Neuronal stem cell (in vitro differentiated cells): ENCODE measurements at regions not wholly inside any gene's neighbourhood (a gene's known extent, or its start where the extent isn't known, plus 50 kb on each side); places are given as distances from the start of the nearest gene placed in this dataset.

Experiments
- DNase-seq: peaks from one replicate; pipeline ENCODE4 v3.0.0-alpha.2; 2013; ENCODE audit warnings: low spot score
- H2AFZ ChIP-seq: one replicate; pipeline ENCODE4 v1.6.1; 2013; ENCODE audit warnings: mild to moderate bottlenecking, low read length, inconsistent platforms
- H2AK5ac ChIP-seq: 2 replicates; pipeline ENCODE4 v1.6.1; 2013; ENCODE audit warnings: low read depth, mild to moderate bottlenecking, inconsistent platforms, low read length, moderate library complexity, mixed read lengths
- H2BK120ac ChIP-seq: 2 replicates; pipeline ENCODE4 v1.6.1; 2013; ENCODE audit warnings: low read depth, mild to moderate bottlenecking, inconsistent platforms, low read length, moderate library complexity, mixed read lengths
- H2BK12ac ChIP-seq: one replicate; pipeline ENCODE4 v1.6.1; 2013; ENCODE audit warnings: low read length, inconsistent platforms
- H2BK15ac ChIP-seq: 2 replicates; pipeline ENCODE4 v1.6.1; 2013; ENCODE audit warnings: mild to moderate bottlenecking, low read length, inconsistent platforms, mixed read lengths
- H2BK5ac ChIP-seq: one replicate; pipeline ENCODE4 v1.6.1; 2013; ENCODE audit warnings: inconsistent platforms, mild to moderate bottlenecking, low read length, moderate library complexity
- H3K14ac ChIP-seq: one replicate; pipeline ENCODE4 v1.6.1; 2013; ENCODE audit warnings: low read length, inconsistent platforms
- H3K18ac ChIP-seq: 2 replicates; pipeline ENCODE4 v1.6.1; 2013; ENCODE audit warnings: low read length, inconsistent platforms
- H3K23ac ChIP-seq: 2 replicates; pipeline ENCODE4 v1.6.1; 2013; ENCODE audit warnings: low read depth, mild to moderate bottlenecking, mixed read lengths, low read length, inconsistent platforms; ENCODE audit not compliant: poor library complexity
- H3K27ac ChIP-seq: replicated peaks from 3 replicates; pipeline ENCODE4 v1.5.1; 2013; ENCODE audit warnings: low read length, inconsistent platforms
- H3K27me3 ChIP-seq, 3 experiments: 2 replicates each; pipeline ENCODE4 v1.6.1; 2013; ENCODE audit warnings: low read length in 3 of 3, mild to moderate bottlenecking in 2 of 3, inconsistent platforms in 1 of 3, low read depth in 1 of 3, mixed read lengths in 1 of 3, moderate library complexity in 1 of 3; ENCODE audit not compliant: control insufficient read depth in 3 of 3, insufficient read depth in 3 of 3
- H3K36me3 ChIP-seq, 2 donors: replicated peaks in 1 of 2; 2 replicates each; pipeline ENCODE4 v1.6.1; 2013; ENCODE audit warnings: low read length in 2 of 2; ENCODE audit not compliant: control insufficient read depth in 2 of 2, insufficient read depth in 2 of 2
- H3K4ac ChIP-seq: 2 replicates; pipeline ENCODE4 v1.6.1; 2013; ENCODE audit warnings: inconsistent platforms, mild to moderate bottlenecking, low read length, moderate library complexity
- H3K4me1 ChIP-seq, 2 donors: 1 replicate in 1 of 2; 2 replicates in 1 of 2; pipeline ENCODE4 v1.6.1; 2013; ENCODE audit warnings: low read length in 2 of 2, low read depth in 1 of 2; ENCODE audit not compliant: control insufficient read depth in 2 of 2, insufficient read depth in 1 of 2
- H3K4me2 ChIP-seq: one replicate; pipeline ENCODE4 v1.6.1; 2013; ENCODE audit warnings: mild to moderate bottlenecking, low read length, inconsistent platforms; ENCODE audit not compliant: insufficient read depth, poor library complexity, severe bottlenecking
- H3K4me3 ChIP-seq, 2 donors: 2 replicates each; pipeline ENCODE4 v1.5.1; 2013; ENCODE audit warnings: low read length in 2 of 2, mild to moderate bottlenecking in 2 of 2, inconsistent platforms in 1 of 2, moderate library complexity in 1 of 2
- H3K79me1 ChIP-seq: one replicate; pipeline ENCODE4 v1.6.1; 2013; ENCODE audit warnings: low read depth, mild to moderate bottlenecking, inconsistent platforms, low read length, moderate library complexity
- H3K9ac ChIP-seq: one replicate; pipeline ENCODE4 v1.6.1; 2013; ENCODE audit warnings: mild to moderate bottlenecking, low read depth, low read length, inconsistent platforms; ENCODE audit not compliant: poor library complexity
- H3K9me3 ChIP-seq, 2 donors: replicated peaks in 1 of 2; 2 replicates each; pipeline versions ENCODE3 to v1.6.1; 2013; ENCODE audit warnings: low read length in 2 of 2, mild to moderate bottlenecking in 2 of 2, inconsistent platforms in 1 of 2, low read depth in 1 of 2, mixed read lengths in 1 of 2, moderate library complexity in 1 of 2; ENCODE audit not compliant: control insufficient read depth in 2 of 2, insufficient read depth in 1 of 2
- H4K8ac ChIP-seq: one replicate; pipeline ENCODE4 v1.6.1; 2013; ENCODE audit warnings: low read depth, mild to moderate bottlenecking, inconsistent platforms, low read length, moderate library complexity
- H4K91ac ChIP-seq: one replicate; pipeline ENCODE4 v1.6.1; 2013; ENCODE audit warnings: low read length, low read depth, mild to moderate bottlenecking, inconsistent platforms; ENCODE audit not compliant: poor library complexity
- WGBS, 2 donors: extraction: QIAGEN DNeasy Blood & Tissue Kit; methylation state at CpG; one replicate each; pipeline ENCODE4 v1.1.7; 2013; ENCODE audit warnings: missing lambda C conversion rate in 2 of 2, mixed read lengths in 1 of 2; ENCODE audit not compliant: insufficient read length in 2 of 2, insufficient replicate concordance in 1 of 2; ENCODE audit errors: extremely low coverage in 2 of 2; 5-methylcytosine and 5-hydroxymethylcytosine counted together

GRCh38 chr21:28359300-28359699 lies 633.4 kb downstream of the LTN1 start:
- H3K9ac ChIP-seq, result no peak overlapping the region
- H3K27ac ChIP-seq, result no peak overlapping the region
- H3K4me3 ChIP-seq, result no peak overlapping the region
- H3K4me1 ChIP-seq, result no peaks in the 10 kb centered on the region
- H2AK5ac ChIP-seq, result no peak overlapping the region
- H3K18ac ChIP-seq, result no peak overlapping the region
- H4K8ac ChIP-seq, result no peak overlapping the region
- no peak overlapping the region for H2BK120ac ChIP-seq
- no peaks in the 10 kb centered on the region for H3K79me1 ChIP-seq
- no peak overlapping the region for H3K14ac ChIP-seq
- H3K36me3 ChIP-seq, result no peaks in the 10 kb centered on the region
- H2BK15ac ChIP-seq, result no peak overlapping the region
- DNase-seq, result no peak
- H2AFZ ChIP-seq, result no peak overlapping the region
- H2BK5ac ChIP-seq, result no peak overlapping the region
- no peak overlapping the region for H3K4me2 ChIP-seq
- H3K9me3 ChIP-seq, result no peaks in the 10 kb centered on the region
- no peak overlapping the region for H3K4ac ChIP-seq
- no peak overlapping the region for H3K23ac ChIP-seq
- no peaks in the 10 kb centered on the region for H3K27me3 ChIP-seq
- H2BK12ac ChIP-seq, result no peak overlapping the region
- H4K91ac ChIP-seq, result no peak overlapping the region

- Histone ChIP-seq H2BK5ac (no peak overlapping the region), H2AFZ (no peak overlapping the region), H3K9me3 (no peaks in the 10 kb centered on the region), H3K14ac (no peak overlapping the region), H4K8ac (no peak overlapping the region), H2BK120ac (no peak overlapping the region), H3K79me1 (no peaks in the 10 kb centered on the region), H3K18ac (no peak overlapping the region), H3K27ac (no peak overlapping the region), H3K9ac (no peak overlapping the region), H3K4me2 (no peak overlapping the region), H2AK5ac (no peak overlapping the region), H3K4me3 (no peak overlapping the region), H4K91ac (no peak overlapping the region), H3K36me3 (no peaks in the 10 kb centered on the region), H2BK15ac (no peak overlapping the region), H2BK12ac (no peak overlapping the region), H3K4ac (no peak overlapping the region), H3K23ac (no peak overlapping the region), H3K27me3 (no peaks in the 10 kb centered on the region), H3K4me1 (no peaks in the 10 kb centered on the region)
- no peak for DNase-seq
- WGBS, 2 donors, result no CpG with 5 or more reads among the region's 4 CpGs
Observed at GRCh38 chr21:28358702-28359101, 634.0 kb downstream of the LTN1 start.

- no CpG with 5 or more reads among the region's 1 CpG for WGBS, 2 donors
Observed at GRCh38 chr21:28358170-28358569, 634.5 kb downstream of the LTN1 start.

GRCh38 chr21:28357743-28358142 lies 634.9 kb downstream of the LTN1 start:
- Histone ChIP-seq H4K91ac (no peak overlapping the region), H4K8ac (no peak overlapping the region), H3K4ac (no peak overlapping the region), H3K4me2 (no peak overlapping the region), H3K9ac (no peak overlapping the region), H2BK15ac (no peak overlapping the region), H3K14ac (no peak overlapping the region), H2AK5ac (no peak overlapping the region), H3K9me3 (no peaks in the 10 kb centered on the region), H3K27me3 (no peaks in the 10 kb centered on the region), H3K4me3 (no peak overlapping the region), H3K18ac (no peak overlapping the region), H3K36me3 (no peaks in the 10 kb centered on the region), H3K23ac (no peak overlapping the region), H2BK120ac (no peak overlapping the region), H3K27ac (no peak overlapping the region), H3K4me1 (no peaks in the 10 kb centered on the region), H2AFZ (no peak overlapping the region), H2BK12ac (no peak overlapping the region), H2BK5ac (no peak overlapping the region), H3K79me1 (no peaks in the 10 kb centered on the region)
- no CpG with 5 or more reads among the region's 3 CpGs for WGBS, 2 donors
- no peak for DNase-seq

More at GRCh38 chr21:28358170-28358569, 634.5 kb downstream of the LTN1 start:
- no peak overlapping the region for H3K18ac ChIP-seq
- H3K9ac ChIP-seq, result no peak overlapping the region
- no peak overlapping the region for H2BK15ac ChIP-seq
- H4K8ac ChIP-seq, result no peak overlapping the region
- no peak overlapping the region for H3K23ac ChIP-seq
- no peak overlapping the region for H3K27ac ChIP-seq
- no peak overlapping the region for H4K91ac ChIP-seq
- DNase-seq, result no peak
- no peak overlapping the region for H2BK12ac ChIP-seq
- no peak overlapping the region for H3K4me2 ChIP-seq
- no peaks in the 10 kb centered on the region for H3K9me3 ChIP-seq
- no peak overlapping the region for H3K4me3 ChIP-seq
- H3K4me1 ChIP-seq, result no peaks in the 10 kb centered on the region
- no peaks in the 10 kb centered on the region for H3K79me1 ChIP-seq
- H2BK120ac ChIP-seq, result no peak overlapping the region
- no peaks in the 10 kb centered on the region for H3K36me3 ChIP-seq
- H3K4ac ChIP-seq, result no peak overlapping the region
- no peak overlapping the region for H2AFZ ChIP-seq
- no peak overlapping the region for H3K14ac ChIP-seq
- no peak overlapping the region for H2AK5ac ChIP-seq
- H2BK5ac ChIP-seq, result no peak overlapping the region
- no peaks in the 10 kb centered on the region for H3K27me3 ChIP-seq
